WTC11 (cell line): ENCODE measurements at regions not wholly inside any gene's neighbourhood (a gene's known extent, or its start where the extent isn't known, plus 50 kb on each side); places are given as distances from the start of the nearest gene placed in this dataset.

Experiments used
- ATAC-seq: fragments of 200-7000 bp; cut with Tn5 transposase; 2 replicates; pipeline ENCODE4 v1.10.0; 2021; ENCODE audit warnings: mild to moderate bottlenecking, moderate library complexity
- CTCF ChIA-PET: fragments of 300-600 bp; sonication (Branson Sonifier 250); formaldehyde crosslinking; loops from one replicate; lab custom pipeline; 2021; ENCODE audit warnings: antibody characterized with exemption; lab: Charles Lee
- POLR2A ChIA-PET: fragments of 350-600 bp; sonication (Branson Sonifier 250); formaldehyde crosslinking; loops from one replicate; lab custom pipeline; 2021; ENCODE audit warnings: antibody characterized with exemption; lab: Charles Lee
- DNase-seq: peaks from one replicate; pipeline ENCODE4 v3.0.0; 2021; ENCODE audit warnings: low spot score
- H3K27ac Mint-ChIP-seq: 2 replicates; pipeline ENCODE4 v1.8.0; 2021; ENCODE audit warnings: mixed read lengths
- H3K27me3 Mint-ChIP-seq: 2 replicates; pipeline ENCODE4 v1.8.0; 2021; ENCODE audit warnings: low read depth, mild to moderate bottlenecking, moderate library complexity, mixed read lengths
- H3K36me3 Mint-ChIP-seq: 2 replicates; pipeline ENCODE4 v1.8.0; 2021; ENCODE audit warnings: mixed read lengths
- H3K4me1 Mint-ChIP-seq: 2 replicates; pipeline ENCODE4 v1.8.0; 2022; ENCODE audit warnings: mixed read lengths
- H3K4me3 Mint-ChIP-seq: 2 replicates; pipeline ENCODE4 v1.8.0; 2021; ENCODE audit warnings: mild to moderate bottlenecking, moderate library complexity, mixed read lengths
- H3K9me3 Mint-ChIP-seq: 2 replicates; pipeline ENCODE4 v1.8.0; 2021; ENCODE audit warnings: mixed read lengths
- ATF3 ChIP-seq: sonication (generic); formaldehyde crosslinking; conservative IDR thresholded peaks from 2 replicates; pipeline ENCODE4 v1.8.1; 2022; ENCODE audit warnings: mild to moderate bottlenecking, missing genetic modification reagents
- ATF6 ChIP-seq: sonication (generic); formaldehyde crosslinking; IDR thresholded peaks from 2 replicates; pipeline ENCODE4 v1.8.1; 2023; ENCODE audit warnings: mild to moderate bottlenecking, missing genetic modification reagents
- CDX4 ChIP-seq: fragments of 250-450 bp; sonication (Bioruptor Pico); IDR thresholded peaks from 2 replicates; pipeline ENCODE4 v1.9.0; 2021; ENCODE audit warnings: moderate library complexity, mild to moderate bottlenecking, inconsistent platforms, borderline replicate concordance
- ELF4 ChIP-seq: sonication (generic); formaldehyde crosslinking; IDR thresholded peaks from 2 replicates; pipeline ENCODE4 v1.8.1; 2022; ENCODE audit warnings: low read depth, mild to moderate bottlenecking, moderate library complexity, missing genetic modification reagents
- EMX1 ChIP-seq: fragments of 250-450 bp; sonication (Bioruptor Pico); IDR thresholded peaks from 2 replicates; pipeline ENCODE4 v1.8.0; 2021; ENCODE audit warnings: mild to moderate bottlenecking
- FOXK1 ChIP-seq: sonication (generic); formaldehyde crosslinking; IDR thresholded peaks from 2 replicates; pipeline ENCODE4 v1.8.0; 2022; ENCODE audit warnings: mild to moderate bottlenecking, moderate library complexity, missing genetic modification reagents
- GTF2I ChIP-seq: fragments of 250-450 bp; sonication (Bioruptor Pico); conservative IDR thresholded peaks from 2 replicates; pipeline ENCODE4 v1.4.0; 2021; ENCODE audit warnings: mild to moderate bottlenecking
- IRF1 ChIP-seq: sonication (generic); formaldehyde crosslinking; IDR thresholded peaks from 2 replicates; pipeline ENCODE4 v1.8.0; 2023; ENCODE audit warnings: missing genetic modification reagents
- JAZF1 ChIP-seq: fragments of 250-450 bp; sonication (Bioruptor Pico); IDR thresholded peaks from 2 replicates; pipeline ENCODE4 v1.9.0; 2021; ENCODE audit warnings: moderate library complexity, mild to moderate bottlenecking, inconsistent platforms
- KAT7 ChIP-seq: sonication (generic); formaldehyde crosslinking; IDR thresholded peaks from 2 replicates; pipeline ENCODE4 v1.8.1; 2023; ENCODE audit warnings: missing genetic modification reagents, mild to moderate bottlenecking, borderline replicate concordance
- MLX ChIP-seq: sonication (generic); formaldehyde crosslinking; IDR thresholded peaks from 2 replicates; pipeline ENCODE4 v1.8.1; 2023; ENCODE audit warnings: mild to moderate bottlenecking, missing genetic modification reagents, moderate library complexity
- NFATC4 ChIP-seq: fragments of 250-450 bp; sonication (Bioruptor Pico); IDR thresholded peaks from 2 replicates; pipeline ENCODE4 v1.9.0; 2021; ENCODE audit warnings: mild to moderate bottlenecking
- NFE2L1 ChIP-seq: sonication (generic); formaldehyde crosslinking; IDR thresholded peaks from 2 replicates; pipeline ENCODE4 v1.8.1; 2023; ENCODE audit warnings: missing genetic modification reagents
- NR1H2 ChIP-seq: sonication (generic); formaldehyde crosslinking; IDR thresholded peaks from 2 replicates; pipeline ENCODE4 v1.9.0; 2021; ENCODE audit warnings: mild to moderate bottlenecking, moderate library complexity, missing genetic modification reagents
- NR2C2 ChIP-seq: sonication (generic); formaldehyde crosslinking; IDR thresholded peaks from 2 replicates; pipeline ENCODE4 v1.8.0; 2022; ENCODE audit warnings: mild to moderate bottlenecking, missing genetic modification reagents
- PREB ChIP-seq: sonication (generic); formaldehyde crosslinking; IDR thresholded peaks from 2 replicates; pipeline ENCODE4 v1.8.1; 2022; ENCODE audit warnings: mild to moderate bottlenecking, missing genetic modification reagents, moderate library complexity, borderline replicate concordance
- RORB ChIP-seq: fragments of 250-450 bp; sonication (Bioruptor Pico); IDR thresholded peaks from 2 replicates; pipeline ENCODE4 v1.9.0; 2021; ENCODE audit warnings: mild to moderate bottlenecking
- SMAD4 ChIP-seq: sonication (generic); formaldehyde crosslinking; IDR thresholded peaks from 2 replicates; pipeline ENCODE4 v1.8.0; 2022; ENCODE audit warnings: mild to moderate bottlenecking, missing genetic modification reagents
- SP1 ChIP-seq: sonication (generic); formaldehyde crosslinking; conservative IDR thresholded peaks from 2 replicates; pipeline ENCODE4 v1.8.1; 2022; ENCODE audit warnings: missing genetic modification reagents
- STAT6 ChIP-seq: sonication (generic); formaldehyde crosslinking; conservative IDR thresholded peaks from 2 replicates; pipeline ENCODE4 v1.8.1; 2023; ENCODE audit warnings: mild to moderate bottlenecking, low read depth, missing genetic modification reagents, moderate library complexity
- TCF7 ChIP-seq: sonication (generic); formaldehyde crosslinking; IDR thresholded peaks from 2 replicates; pipeline ENCODE4 v1.8.0; 2022; ENCODE audit warnings: mild to moderate bottlenecking, low read depth, missing genetic modification reagents, moderate library complexity
- TEAD1 ChIP-seq: sonication (generic); formaldehyde crosslinking; IDR thresholded peaks from 2 replicates; pipeline ENCODE4 v1.8.0; 2022; ENCODE audit warnings: mild to moderate bottlenecking, missing genetic modification reagents
- ZNF138 ChIP-seq: sonication (generic); formaldehyde crosslinking; conservative IDR thresholded peaks from 2 replicates; pipeline ENCODE4 v1.8.1; 2022; ENCODE audit warnings: mild to moderate bottlenecking, moderate library complexity, missing genetic modification reagents
- ZNF219 ChIP-seq: sonication (generic); formaldehyde crosslinking; IDR thresholded peaks from 2 replicates; pipeline ENCODE4 v1.8.0; 2023; ENCODE audit warnings: missing genetic modification reagents, mild to moderate bottlenecking, borderline replicate concordance
- ZNF263 ChIP-seq: sonication (generic); formaldehyde crosslinking; IDR thresholded peaks from 2 replicates; pipeline ENCODE4 v1.8.1; 2022; ENCODE audit warnings: low read depth, mild to moderate bottlenecking, moderate library complexity, missing genetic modification reagents
- ZNF281 ChIP-seq: sonication (generic); formaldehyde crosslinking; IDR thresholded peaks from 2 replicates; pipeline ENCODE4 v1.8.0; 2023; ENCODE audit warnings: mild to moderate bottlenecking, missing genetic modification reagents
- ZNF396 ChIP-seq: fragments of 250-450 bp; sonication (Bioruptor Pico); IDR thresholded peaks from 2 replicates; pipeline ENCODE4 v1.8.0; 2021; ENCODE audit warnings: mild to moderate bottlenecking, moderate library complexity, borderline replicate concordance
- ZNF416 ChIP-seq: fragments of 250-450 bp; sonication (Bioruptor Pico); IDR thresholded peaks from 2 replicates; pipeline ENCODE4 v1.9.0; 2021; ENCODE audit warnings: mild to moderate bottlenecking, inconsistent platforms

GRCh38 chr13:22073718-22074117, 402.8 kb downstream of the FGF9 start:
- Mint-ChIP-seq H3K27ac (no peak overlapping the region), H3K27me3 (peaks cover 11% of the 10 kb centered on the region), H3K9me3 (peaks cover 5% of the 10 kb centered on the region; the same call in 1 of the 2 replicates), H3K4me1 (peaks cover 19% of the 10 kb centered on the region), H3K4me3 (no peak overlapping the region), H3K36me3 (no peaks in the 10 kb centered on the region)
- ChIA-PET CTCF (no interaction called here), POLR2A (no interaction called here)
- no peak for ATAC-seq
- TF ChIP-seq FOXK1 = no peak
- no peak for TF ChIP-seq IRF1 (CRISPR knock-in tag)
- no peak for TF ChIP-seq NFE2L1 (CRISPR knock-in tag)
- TF ChIP-seq ELF4 (CRISPR knock-in tag) = no peak
- no peak for TF ChIP-seq ZNF396 (CRISPR knock-in tag)
- TF ChIP-seq JAZF1 (CRISPR knock-in tag) = no peak
- no peak for TF ChIP-seq STAT6 (CRISPR knock-in tag)
- TF ChIP-seq TEAD1 (CRISPR knock-in tag) = no peak
- no peak for TF ChIP-seq NFATC4 (CRISPR knock-in tag)
- no peak for TF ChIP-seq PREB (CRISPR knock-in tag)
- no peak for TF ChIP-seq EMX1 (CRISPR knock-in tag)
- TF ChIP-seq ZNF416 = no peak
- TF ChIP-seq ZNF219 (CRISPR knock-in tag) = no peak
- TF ChIP-seq TCF7 (CRISPR knock-in tag) = no peak
- no peak for TF ChIP-seq ATF3
- TF ChIP-seq NR1H2 = no peak
- TF ChIP-seq NR2C2 (CRISPR knock-in tag) = no peak
- TF ChIP-seq KAT7 (CRISPR knock-in tag) = no peak
- TF ChIP-seq MLX (CRISPR knock-in tag) = no peak
- no peak for DNase-seq

GRCh38 chr13:22074403-22074802, 403.5 kb downstream of the FGF9 start:
- H3K4me3 Mint-ChIP-seq = no peak overlapping the region
- POLR2A ChIA-PET = no interaction called here
- peaks cover 5% of the 10 kb centered on the region; the same call in 1 of the 2 replicates for H3K9me3 Mint-ChIP-seq
- no peak for ATAC-seq
- CTCF ChIA-PET = interaction anchor here (1.0 to 1.9 kb wide), 2 partner anchors 19 to 161 kb away, joined by 3 to 6 read pairs; no protein-coding TSS in a partner anchor
- peaks cover 18% of the 10 kb centered on the region for H3K27me3 Mint-ChIP-seq
- no peak for DNase-seq
- H3K27ac Mint-ChIP-seq = no peak overlapping the region
- no peaks in the 10 kb centered on the region for H3K36me3 Mint-ChIP-seq
- H3K4me1 Mint-ChIP-seq = peaks cover 19% of the 10 kb centered on the region
- no peak for TF ChIP-seq ZNF263
- TF ChIP-seq CDX4 (CRISPR knock-in tag) = no peak
- no peak for TF ChIP-seq SP1 (CRISPR knock-in tag)
- no peak for TF ChIP-seq SMAD4 (CRISPR knock-in tag)
- TF ChIP-seq RORB (CRISPR knock-in tag) = no peak
- TF ChIP-seq GTF2I (CRISPR knock-in tag) = no peak
- TF ChIP-seq ZNF138 = no peak
- TF ChIP-seq ZNF281 (CRISPR knock-in tag) = no peak
- no peak for TF ChIP-seq ATF6
